Loucy (cell line): ENCODE measurements at regions not wholly inside any gene's neighbourhood (a gene's known extent, or its start where the extent isn't known, plus 50 kb on each side); places are given as distances from the start of the nearest gene placed in this dataset.

Experiments used
- H2AFZ ChIP-seq: fragments of 200-600 bp; sonication (generic); 2 replicates; pipeline ENCODE4 v1.6.0; 2016; ENCODE audit warnings: antibody characterized with exemption, mild to moderate bottlenecking, low read length, moderate library complexity
- H3F3A ChIP-seq: fragments of 200-600 bp; 2 replicates; pipeline ENCODE4 v1.6.0; 2016; ENCODE audit warnings: antibody characterized with exemption, low read depth, mild to moderate bottlenecking
- H3K27me3 ChIP-seq: fragments of 200-600 bp; sonication (generic); 2 replicates; pipeline ENCODE4 v1.6.1; 2014; ENCODE audit warnings: low read length, mild to moderate bottlenecking; ENCODE audit not compliant: insufficient read depth, poor library complexity, severe bottlenecking
- H3K36me3 ChIP-seq: fragments of 200-600 bp; sonication (generic); 2 replicates; pipeline ENCODE4 v1.6.1; 2016; ENCODE audit warnings: low read length; ENCODE audit not compliant: insufficient read depth
- H3K4me1 ChIP-seq: fragments of 200-600 bp; sonication (generic); 2 replicates; pipeline ENCODE4 v1.5.1; 2014; ENCODE audit warnings: low read length, mild to moderate bottlenecking; ENCODE audit not compliant: insufficient read depth, poor library complexity, severe bottlenecking
- H3K4me2 ChIP-seq: fragments of 200-600 bp; sonication (generic); 2 replicates; pipeline ENCODE4 v1.6.0; 2014; ENCODE audit warnings: antibody characterized with exemption, low read length, low read depth, mild to moderate bottlenecking; ENCODE audit not compliant: poor library complexity, severe bottlenecking
- H3K4me3 ChIP-seq: fragments of 200-600 bp; sonication (generic); 2 replicates; pipeline ENCODE4 v1.5.1; 2014; ENCODE audit warnings: low read length, mild to moderate bottlenecking, mixed read lengths; ENCODE audit not compliant: poor library complexity, severe bottlenecking
- H3K79me2 ChIP-seq: fragments of 200-600 bp; sonication (generic); 2 replicates; pipeline ENCODE4 v1.6.1; 2014; ENCODE audit warnings: low read length; ENCODE audit not compliant: insufficient read depth
- H3K9ac ChIP-seq: fragments of 200-600 bp; sonication (generic); 2 replicates; pipeline ENCODE4 v1.6.0; 2014; ENCODE audit warnings: mild to moderate bottlenecking, low read depth, low read length, moderate library complexity; ENCODE audit not compliant: poor library complexity, severe bottlenecking
- H3K9me2 ChIP-seq: fragments of 200-600 bp; sonication (generic); replicated peaks from 2 replicates; pipeline ENCODE4 v1.6.1; 2016; ENCODE audit warnings: low read depth, low read length, mixed read lengths
- H3K9me3 ChIP-seq: fragments of 200-600 bp; sonication (generic); 2 replicates; pipeline ENCODE4 v1.6.1; 2014; ENCODE audit warnings: mild to moderate bottlenecking, antibody characterized with exemption, low read length, low read depth; ENCODE audit not compliant: insufficient read depth
- H4K20me1 ChIP-seq: fragments of 200-600 bp; sonication (generic); 2 replicates; pipeline ENCODE4 v1.6.0; 2014; ENCODE audit warnings: antibody characterized with exemption, low read length, mild to moderate bottlenecking; ENCODE audit not compliant: insufficient read depth, poor library complexity, severe bottlenecking
- EZH2phosphoT487 ChIP-seq: fragments of 200-600 bp; IDR thresholded peaks from 2 replicates; pipeline ENCODE4 v1.6.1; 2018; ENCODE audit warnings: antibody characterized with exemption, mild to moderate bottlenecking, moderate library complexity, borderline replicate concordance
- TF ChIP-seq, protein P1 (sequence below): fragments of 200-600 bp; sonication (generic); conservative IDR thresholded peaks from 2 replicates; pipeline ENCODE4 v1.5.1; 2014; ENCODE audit warnings: mild to moderate bottlenecking, antibody characterized with exemption, low read length

DNA sequence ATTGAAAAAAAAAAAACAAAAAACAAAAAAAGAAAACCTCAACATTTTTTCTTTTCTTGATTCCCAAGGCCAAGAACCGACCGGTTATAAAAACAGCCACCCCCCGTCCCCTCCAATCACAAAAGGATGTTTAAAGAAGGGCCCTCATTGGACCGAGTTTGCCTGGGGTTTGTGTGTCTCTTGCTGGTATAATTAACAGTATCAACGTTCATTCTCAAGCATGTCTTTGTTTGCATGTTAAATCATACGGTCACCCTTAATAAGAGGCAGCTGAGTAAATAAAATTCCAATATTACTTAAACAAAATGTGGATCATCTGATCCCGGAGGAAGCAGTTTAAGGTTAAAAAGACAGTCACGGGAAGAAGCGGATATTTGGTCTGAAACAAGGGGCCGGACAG is 201.1 kb downstream of the PRDM2 start:
- H3K27me3 ChIP-seq, result no peaks in the 10 kb centered on the region
- no peak overlapping the region for H2AFZ ChIP-seq
- no peak for TF ChIP-seq EZH2phosphoT487
- TF ChIP-seq, protein P1, sequence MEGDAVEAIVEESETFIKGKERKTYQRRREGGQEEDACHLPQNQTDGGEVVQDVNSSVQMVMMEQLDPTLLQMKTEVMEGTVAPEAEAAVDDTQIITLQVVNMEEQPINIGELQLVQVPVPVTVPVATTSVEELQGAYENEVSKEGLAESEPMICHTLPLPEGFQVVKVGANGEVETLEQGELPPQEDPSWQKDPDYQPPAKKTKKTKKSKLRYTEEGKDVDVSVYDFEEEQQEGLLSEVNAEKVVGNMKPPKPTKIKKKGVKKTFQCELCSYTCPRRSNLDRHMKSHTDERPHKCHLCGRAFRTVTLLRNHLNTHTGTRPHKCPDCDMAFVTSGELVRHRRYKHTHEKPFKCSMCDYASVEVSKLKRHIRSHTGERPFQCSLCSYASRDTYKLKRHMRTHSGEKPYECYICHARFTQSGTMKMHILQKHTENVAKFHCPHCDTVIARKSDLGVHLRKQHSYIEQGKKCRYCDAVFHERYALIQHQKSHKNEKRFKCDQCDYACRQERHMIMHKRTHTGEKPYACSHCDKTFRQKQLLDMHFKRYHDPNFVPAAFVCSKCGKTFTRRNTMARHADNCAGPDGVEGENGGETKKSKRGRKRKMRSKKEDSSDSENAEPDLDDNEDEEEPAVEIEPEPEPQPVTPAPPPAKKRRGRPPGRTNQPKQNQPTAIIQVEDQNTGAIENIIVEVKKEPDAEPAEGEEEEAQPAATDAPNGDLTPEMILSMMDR, result no peak
- no peak overlapping the region for H3K4me2 ChIP-seq
- no peaks in the 10 kb centered on the region for H3K36me3 ChIP-seq
- H3K79me2 ChIP-seq, result no peaks in the 10 kb centered on the region
- no peak overlapping the region for H3K9ac ChIP-seq
- H3K9me2 ChIP-seq, result no peaks in the 10 kb centered on the region
- H3K4me1 ChIP-seq, result no peaks in the 10 kb centered on the region
- H3K9me3 ChIP-seq, result no peaks in the 10 kb centered on the region
- H3K4me3 ChIP-seq, result no peak overlapping the region
- H4K20me1 ChIP-seq, result no peaks in the 10 kb centered on the region
- no peaks in the 10 kb centered on the region for H3F3A ChIP-seq

DNA sequence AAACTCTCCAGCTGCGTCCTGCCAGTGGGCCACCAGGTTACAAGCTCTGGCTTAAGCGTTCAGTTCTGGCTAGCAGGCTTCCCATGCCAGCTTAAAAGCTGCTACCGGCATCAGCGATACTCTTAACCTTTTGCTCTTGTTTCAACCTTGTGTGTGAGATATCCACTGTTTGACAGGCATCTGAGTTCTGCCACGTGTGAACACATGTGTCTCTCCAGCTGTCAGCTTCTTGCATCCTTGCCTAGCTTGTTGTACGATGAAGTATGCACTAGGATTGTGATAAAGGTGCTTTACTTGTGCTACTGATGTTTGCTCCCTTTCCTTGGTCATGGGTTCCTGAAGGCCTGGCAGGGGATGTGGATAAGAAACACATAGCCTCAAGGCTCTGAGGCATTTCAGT is 201.6 kb downstream of the PRDM2 start:
- H3K4me2 ChIP-seq, result no peak overlapping the region
- no peak overlapping the region for H3K4me3 ChIP-seq
- TF ChIP-seq, protein P1, result no peak
- TF ChIP-seq EZH2phosphoT487, result no peak
- no peaks in the 10 kb centered on the region for H3K9me3 ChIP-seq
- H3K9ac ChIP-seq, result no peak overlapping the region
- H4K20me1 ChIP-seq, result no peaks in the 10 kb centered on the region
- no peaks in the 10 kb centered on the region for H3K27me3 ChIP-seq
- no peaks in the 10 kb centered on the region for H3K36me3 ChIP-seq
- H2AFZ ChIP-seq, result no peak overlapping the region
- H3K79me2 ChIP-seq, result no peaks in the 10 kb centered on the region
- H3F3A ChIP-seq, result no peaks in the 10 kb centered on the region
- H3K9me2 ChIP-seq, result no peaks in the 10 kb centered on the region
- no peaks in the 10 kb centered on the region for H3K4me1 ChIP-seq

DNA sequence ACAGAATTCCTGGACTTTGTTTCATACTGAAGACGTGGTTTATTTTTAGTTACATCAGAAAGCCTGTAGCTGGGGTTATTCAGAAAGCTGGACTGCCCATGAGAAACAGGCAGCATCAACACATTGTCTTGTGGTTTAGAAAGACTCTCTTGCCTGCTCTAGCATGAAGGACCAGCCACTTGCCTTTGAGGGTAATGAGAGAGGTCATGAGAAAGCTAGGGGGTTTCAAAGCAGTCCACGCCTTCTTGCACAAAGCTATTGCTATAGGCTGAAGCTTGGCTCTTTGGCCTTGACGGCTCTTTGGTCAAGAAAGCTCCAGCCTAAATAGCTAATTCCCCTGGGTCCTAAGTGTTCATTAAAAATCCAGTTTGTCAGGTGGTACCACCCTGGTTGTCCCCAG is 208.1 kb downstream of the PRDM2 start:
- H3F3A ChIP-seq, result no peaks in the 10 kb centered on the region
- H2AFZ ChIP-seq, result no peak overlapping the region
- H4K20me1 ChIP-seq, result no peaks in the 10 kb centered on the region
- H3K4me2 ChIP-seq, result no peak overlapping the region
- H3K36me3 ChIP-seq, result no peaks in the 10 kb centered on the region
- no peaks in the 10 kb centered on the region for H3K79me2 ChIP-seq
- no peaks in the 10 kb centered on the region for H3K9me2 ChIP-seq
- H3K9ac ChIP-seq, result no peak overlapping the region
- H3K4me1 ChIP-seq, result no peaks in the 10 kb centered on the region
- no peak overlapping the region for H3K4me3 ChIP-seq
- no peaks in the 10 kb centered on the region for H3K27me3 ChIP-seq
- no peaks in the 10 kb centered on the region for H3K9me3 ChIP-seq
- TF ChIP-seq, protein P1, result no peak
- TF ChIP-seq EZH2phosphoT487, result no peak
